ENCODE measurements at regions not wholly inside any gene's neighbourhood (a gene's known extent, or its start where the extent isn't known, plus 50 kb on each side); places are given as distances from the start of the nearest gene placed in this dataset.

DNA sequence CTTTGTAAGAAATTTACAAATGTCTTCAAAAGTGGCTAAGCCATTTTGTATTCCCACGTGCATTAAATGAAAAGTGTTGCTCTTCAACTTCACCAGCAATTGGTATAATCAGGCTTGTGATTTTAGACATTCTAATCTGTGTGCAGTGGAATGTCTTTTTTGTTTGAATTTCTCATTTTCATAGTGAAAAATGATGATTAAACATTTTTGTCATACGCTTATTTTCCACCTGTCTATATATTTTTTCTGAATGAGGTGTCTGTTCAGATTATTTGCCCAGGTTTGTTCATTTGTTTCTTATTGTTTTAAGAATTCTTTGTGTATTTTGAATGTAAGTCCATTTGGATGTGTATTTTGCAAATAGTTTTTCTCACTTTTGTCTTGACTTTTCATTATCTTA lies 558.1 kb downstream of the TENT5A start:
- no peak overlapping the region for H3K4me3 ChIP-seq
- no peak for DNase-seq (ENCODE audit: low spot score)
- WGBS (ENCODE audit: low lambda C conversion rate, missing lambda C conversion rate): 79% methylated on average over 2 of the region's 2 CpGs

DNA sequence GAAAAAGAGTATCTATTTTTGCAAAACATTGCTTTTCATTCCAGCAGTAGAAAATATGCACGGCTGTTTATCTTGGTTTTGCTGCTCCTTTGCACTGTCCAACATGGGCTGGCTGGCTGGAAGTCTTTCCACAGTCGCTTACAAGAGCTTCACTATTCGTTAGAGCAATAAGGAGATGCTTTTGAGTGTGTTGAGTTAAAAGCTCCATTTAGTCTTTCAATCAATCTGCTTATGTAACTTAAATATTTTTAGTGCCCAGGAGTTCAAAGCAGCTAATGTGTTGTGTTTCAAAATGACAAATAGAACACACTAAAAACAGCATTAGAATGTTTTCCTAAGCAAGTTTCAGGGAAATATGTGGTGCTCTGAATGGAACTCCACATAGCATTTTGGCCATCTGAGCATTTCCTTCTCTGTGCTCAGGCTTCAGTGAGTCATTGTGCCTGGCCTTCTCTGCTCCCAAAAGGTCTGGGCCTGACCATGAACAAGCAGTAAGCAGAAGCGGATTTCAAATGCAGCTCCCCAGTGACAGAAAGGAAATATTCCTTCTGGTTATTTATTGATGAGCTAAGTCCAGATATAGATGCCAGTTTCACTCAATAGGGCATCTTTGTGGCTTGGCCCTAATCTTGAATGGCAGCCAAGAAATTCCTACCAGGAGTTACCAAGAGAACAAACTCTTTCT lies 580.3 kb downstream of the TENT5A start:
- no peaks in the 10 kb centered on the region for H3K4me1 ChIP-seq (ENCODE audit: insufficient read depth)
- no peaks in the 10 kb centered on the region for H3K9me2 ChIP-seq (replicated peaks; ENCODE audit: insufficient read depth)
- H4K20me1 ChIP-seq (ENCODE audit: insufficient read depth, poor library complexity, severe bottlenecking): no peaks in the 10 kb centered on the region
- no peaks in the 10 kb centered on the region for H3K27me3 ChIP-seq
- DNase-seq (ENCODE audit: low spot score): no peak
- 83% methylated on average over 4 of the region's 4 CpGs for WGBS (ENCODE audit: low lambda C conversion rate, missing lambda C conversion rate)
- H3K4me2 ChIP-seq: no peak overlapping the region
- no peak for TF ChIP-seq EZH2 (IDR thresholded peaks at IDR 0.05; ENCODE audit: borderline replicate concordance)
- TF ChIP-seq, protein P1, sequence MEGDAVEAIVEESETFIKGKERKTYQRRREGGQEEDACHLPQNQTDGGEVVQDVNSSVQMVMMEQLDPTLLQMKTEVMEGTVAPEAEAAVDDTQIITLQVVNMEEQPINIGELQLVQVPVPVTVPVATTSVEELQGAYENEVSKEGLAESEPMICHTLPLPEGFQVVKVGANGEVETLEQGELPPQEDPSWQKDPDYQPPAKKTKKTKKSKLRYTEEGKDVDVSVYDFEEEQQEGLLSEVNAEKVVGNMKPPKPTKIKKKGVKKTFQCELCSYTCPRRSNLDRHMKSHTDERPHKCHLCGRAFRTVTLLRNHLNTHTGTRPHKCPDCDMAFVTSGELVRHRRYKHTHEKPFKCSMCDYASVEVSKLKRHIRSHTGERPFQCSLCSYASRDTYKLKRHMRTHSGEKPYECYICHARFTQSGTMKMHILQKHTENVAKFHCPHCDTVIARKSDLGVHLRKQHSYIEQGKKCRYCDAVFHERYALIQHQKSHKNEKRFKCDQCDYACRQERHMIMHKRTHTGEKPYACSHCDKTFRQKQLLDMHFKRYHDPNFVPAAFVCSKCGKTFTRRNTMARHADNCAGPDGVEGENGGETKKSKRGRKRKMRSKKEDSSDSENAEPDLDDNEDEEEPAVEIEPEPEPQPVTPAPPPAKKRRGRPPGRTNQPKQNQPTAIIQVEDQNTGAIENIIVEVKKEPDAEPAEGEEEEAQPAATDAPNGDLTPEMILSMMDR (IDR thresholded peaks at IDR 0.05; ENCODE audit: poor library complexity): no peak
- TF ChIP-seq EZH2phosphoT487 (IDR thresholded peaks at IDR 0.05; ENCODE audit: low read depth, severe bottlenecking, unreplicated experiment): no peak
- H3K9me3 ChIP-seq (ENCODE audit: low read depth): no peaks in the 10 kb centered on the region
- H2AFZ ChIP-seq: no peak overlapping the region
- no peak overlapping the region for H3K27ac ChIP-seq
- H3K36me3 ChIP-seq (replicated peaks; ENCODE audit: insufficient read depth, low read depth): no peaks in the 10 kb centered on the region
- H3K79me2 ChIP-seq: no peaks in the 10 kb centered on the region
- H3K4me3 ChIP-seq: no peak overlapping the region

More for the DNA sequence above, 558.1 kb downstream of the TENT5A start:
- Histone ChIP-seq H3K9me2 (replicated peaks; ENCODE audit: insufficient read depth) (no peaks in the 10 kb centered on the region), H2AFZ (no peak overlapping the region), H3K4me1 (ENCODE audit: insufficient read depth) (no peaks in the 10 kb centered on the region), H3K27ac (no peak overlapping the region), H3K36me3 (replicated peaks; ENCODE audit: insufficient read depth, low read depth) (no peaks in the 10 kb centered on the region), H3K79me2 (no peaks in the 10 kb centered on the region), H3K27me3 (no peaks in the 10 kb centered on the region), H3K9me3 (ENCODE audit: low read depth) (no peaks in the 10 kb centered on the region), H3K4me2 (no peak overlapping the region), H4K20me1 (ENCODE audit: insufficient read depth, poor library complexity, severe bottlenecking) (no peaks in the 10 kb centered on the region)
- TF ChIP-seq EZH2 (IDR thresholded peaks at IDR 0.05; ENCODE audit: borderline replicate concordance) (no peak), EZH2phosphoT487 (IDR thresholded peaks at IDR 0.05; ENCODE audit: low read depth, severe bottlenecking, unreplicated experiment) (no peak)
- TF ChIP-seq, protein P1 (IDR thresholded peaks at IDR 0.05; ENCODE audit: poor library complexity): no peak

DNA sequence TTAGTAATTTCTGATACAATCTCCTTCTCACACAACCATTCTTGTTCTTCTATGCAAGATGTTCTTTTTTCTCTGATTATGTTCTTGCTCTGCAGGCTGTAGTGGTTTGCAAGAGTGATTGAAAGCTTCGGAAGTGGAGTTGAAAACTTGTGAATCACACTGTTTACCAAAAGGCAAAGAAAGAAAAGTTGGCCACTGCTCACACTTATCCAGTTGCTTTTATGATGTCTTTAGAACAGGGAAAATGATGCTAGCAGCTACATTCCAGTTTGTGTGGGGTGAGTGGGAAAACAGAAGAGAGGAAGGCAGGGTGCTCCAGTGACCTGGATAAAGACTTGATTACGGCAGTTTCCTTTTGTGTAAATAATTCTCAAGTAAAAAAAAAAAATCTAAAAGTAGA lies 583.3 kb downstream of the TENT5A start:
- H3K9me2 ChIP-seq (replicated peaks; ENCODE audit: insufficient read depth): no peaks in the 10 kb centered on the region
- H3K4me1 ChIP-seq (ENCODE audit: insufficient read depth): no peaks in the 10 kb centered on the region
- no peak for TF ChIP-seq EZH2 (IDR thresholded peaks at IDR 0.05; ENCODE audit: borderline replicate concordance)
- H3K4me3 ChIP-seq: no peak overlapping the region
- H3K9me3 ChIP-seq (ENCODE audit: low read depth): no peaks in the 10 kb centered on the region
- no peak overlapping the region for H2AFZ ChIP-seq
- H3K36me3 ChIP-seq (replicated peaks; ENCODE audit: insufficient read depth, low read depth): no peaks in the 10 kb centered on the region
- no peak overlapping the region for H3K27ac ChIP-seq
- no peaks in the 10 kb centered on the region for H3K79me2 ChIP-seq
- H3K4me2 ChIP-seq: no peak overlapping the region
- 64% methylated on average over 2 of the region's 2 CpGs for WGBS (ENCODE audit: low lambda C conversion rate, missing lambda C conversion rate)
- H3K27me3 ChIP-seq: no peaks in the 10 kb centered on the region
- no peak for DNase-seq (ENCODE audit: low spot score)
- H4K20me1 ChIP-seq (ENCODE audit: insufficient read depth, poor library complexity, severe bottlenecking): no peaks in the 10 kb centered on the region

DNA sequence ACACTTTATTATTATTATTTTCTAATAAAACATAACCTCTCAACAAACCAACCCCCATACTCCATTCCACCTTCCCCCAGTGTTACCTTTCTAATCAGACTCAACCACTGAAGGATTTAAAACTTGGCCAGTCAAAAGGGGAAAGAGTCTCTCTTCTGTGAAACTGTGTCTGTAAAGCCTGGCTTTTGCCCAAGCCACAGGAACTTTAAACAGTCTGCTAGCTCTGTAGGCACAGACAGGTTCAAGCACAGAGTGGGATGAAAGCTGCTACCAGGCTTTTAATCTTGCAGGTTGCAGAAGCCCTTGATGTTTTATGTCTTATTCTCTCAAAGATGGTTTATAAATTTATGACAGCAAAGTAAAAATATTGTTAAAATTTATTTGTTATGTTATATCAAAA lies 585.7 kb downstream of the TENT5A start:
- no peak for DNase-seq (ENCODE audit: low spot score)
- H3K4me3 ChIP-seq: no peak overlapping the region
- no peak overlapping the region for H3K27ac ChIP-seq
- TF ChIP-seq EZH2phosphoT487 (IDR thresholded peaks at IDR 0.05; ENCODE audit: low read depth, severe bottlenecking, unreplicated experiment) (no peak), EZH2 (IDR thresholded peaks at IDR 0.05; ENCODE audit: borderline replicate concordance) (no peak)
- TF ChIP-seq, protein P1 (IDR thresholded peaks at IDR 0.05; ENCODE audit: poor library complexity): no peak
- no peaks in the 10 kb centered on the region for H3K9me3 ChIP-seq (ENCODE audit: low read depth)
- H3K9me2 ChIP-seq (replicated peaks; ENCODE audit: insufficient read depth): no peaks in the 10 kb centered on the region
- no peak overlapping the region for H2AFZ ChIP-seq
- no peaks in the 10 kb centered on the region for H3K27me3 ChIP-seq
- H3K4me1 ChIP-seq (ENCODE audit: insufficient read depth): no peaks in the 10 kb centered on the region
- no peaks in the 10 kb centered on the region for H3K79me2 ChIP-seq
- H4K20me1 ChIP-seq (ENCODE audit: insufficient read depth, poor library complexity, severe bottlenecking): no peaks in the 10 kb centered on the region
- H3K4me2 ChIP-seq: no peak overlapping the region
- H3K36me3 ChIP-seq (replicated peaks; ENCODE audit: insufficient read depth, low read depth): no peaks in the 10 kb centered on the region

Data from hepatocyte (in vitro differentiated cells).